ENCODE measurements at regions not wholly inside any gene's neighbourhood (a gene's known extent, or its start where the extent isn't known, plus 50 kb on each side); places are given as distances from the start of the nearest gene placed in this dataset.

- H3K27me3 ChIP-seq (ENCODE audit: control insufficient read depth, insufficient read depth) = no peaks in the 10 kb centered on the region
- DNase-seq = no peak
Measured at GRCh38 chr12:20011200-20011599, 357.1 kb upstream of the PDE3A start.

DNA sequence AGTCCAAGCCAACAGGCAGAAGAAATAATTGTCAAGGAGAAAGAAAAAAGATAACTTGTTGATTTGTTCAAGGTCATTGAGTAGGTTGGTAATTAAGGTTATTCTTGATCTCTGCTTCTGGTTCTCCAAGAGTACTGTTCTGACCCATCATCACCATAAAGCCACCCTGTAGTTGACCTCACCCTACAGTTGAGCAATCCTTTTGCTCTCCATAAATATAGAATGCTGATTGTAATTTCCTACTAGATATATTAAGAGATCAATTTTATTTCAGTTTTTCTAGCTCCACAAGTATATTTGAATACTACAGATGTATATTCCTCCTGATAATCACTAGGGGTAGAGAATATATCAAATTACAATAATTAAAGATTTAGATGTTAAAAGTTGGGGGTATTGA lies 350.5 kb upstream of the PDE3A start:
- Histone ChIP-seq H3K27ac (ENCODE audit: low read length) (no peak overlapping the region), H3K4me3 (ENCODE audit: low read length) (no peak overlapping the region), H3K27me3 (ENCODE audit: control insufficient read depth, insufficient read depth) (no peaks in the 10 kb centered on the region), H3K9me3 (ENCODE audit: control insufficient read depth, low read length) (no peaks in the 10 kb centered on the region), H3K4me1 (ENCODE audit: control insufficient read depth, insufficient read depth, low read length) (no peaks in the 10 kb centered on the region)
- ATAC-seq (no peak), DNase-seq (no peak)
- intact Hi-C loops (cut with DNase I) = no loop called here

More at GRCh38 chr12:20011200-20011599, 357.1 kb upstream of the PDE3A start:
- no peak overlapping the region for H3K27ac ChIP-seq (ENCODE audit: low read length)
- H3K4me1 ChIP-seq (ENCODE audit: control insufficient read depth, insufficient read depth, low read length) = no peaks in the 10 kb centered on the region
- ATAC-seq = peak in 1 of 2 donors; percentile 63
- intact Hi-C loops (cut with DNase I) = no loop called here
- no peaks in the 10 kb centered on the region for H3K9me3 ChIP-seq (ENCODE audit: control insufficient read depth, low read length)
- 23% methylated on average over 2 of the region's 2 CpGs for WGBS
- no peak overlapping the region for H3K4me3 ChIP-seq (ENCODE audit: low read length)

DNA sequence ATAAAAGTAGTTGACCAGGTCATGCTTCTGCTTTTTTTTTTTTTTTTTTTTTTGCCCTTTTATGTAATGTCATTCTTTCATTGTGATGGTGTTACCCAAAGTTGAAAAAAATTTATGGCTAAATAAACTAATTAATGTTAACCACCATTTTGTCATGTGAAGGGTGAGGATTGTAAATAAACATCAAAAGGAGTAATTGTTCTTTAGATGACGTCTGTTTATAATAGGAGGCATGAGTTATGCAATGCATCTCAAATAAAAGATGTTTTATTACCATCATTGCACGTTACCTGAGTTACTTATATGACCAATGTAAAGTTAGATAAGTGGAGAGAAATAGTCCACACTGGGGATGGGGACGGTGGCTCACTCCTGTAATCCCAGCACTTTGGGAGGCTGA lies 349.9 kb upstream of the PDE3A start:
- intact Hi-C loops (cut with DNase I) = no loop called here
- DNase-seq (no peak), ATAC-seq (no peak)
- no peaks in the 10 kb centered on the region for H3K27me3 ChIP-seq (ENCODE audit: control insufficient read depth, insufficient read depth)
- no peaks in the 10 kb centered on the region for H3K4me1 ChIP-seq (ENCODE audit: control insufficient read depth, insufficient read depth, low read length)
- H3K27ac ChIP-seq (ENCODE audit: low read length) = no peak overlapping the region
- 56% methylated on average over 3 of the region's 3 CpGs for WGBS
- no peak overlapping the region for H3K4me3 ChIP-seq (ENCODE audit: low read length)
- H3K9me3 ChIP-seq (ENCODE audit: control insufficient read depth, low read length) = no peaks in the 10 kb centered on the region

- DNase-seq (no peak), ATAC-seq (peak; percentile 80 to 82)
- Histone ChIP-seq H3K27me3 (ENCODE audit: control insufficient read depth, insufficient read depth) (no peaks in the 10 kb centered on the region), H3K27ac (ENCODE audit: low read length) (no peak overlapping the region), H3K9me3 (ENCODE audit: control insufficient read depth, low read length) (no peaks in the 10 kb centered on the region), H3K4me3 (ENCODE audit: low read length) (no peak overlapping the region), H3K4me1 (ENCODE audit: control insufficient read depth, insufficient read depth, low read length) (no peaks in the 10 kb centered on the region)
- intact Hi-C loops (cut with DNase I) = no loop called here
- 31% methylated on average over 6 of the region's 6 CpGs for WGBS
Measured at GRCh38 chr12:20024194-20024593, 344.1 kb upstream of the PDE3A start.

DNA sequence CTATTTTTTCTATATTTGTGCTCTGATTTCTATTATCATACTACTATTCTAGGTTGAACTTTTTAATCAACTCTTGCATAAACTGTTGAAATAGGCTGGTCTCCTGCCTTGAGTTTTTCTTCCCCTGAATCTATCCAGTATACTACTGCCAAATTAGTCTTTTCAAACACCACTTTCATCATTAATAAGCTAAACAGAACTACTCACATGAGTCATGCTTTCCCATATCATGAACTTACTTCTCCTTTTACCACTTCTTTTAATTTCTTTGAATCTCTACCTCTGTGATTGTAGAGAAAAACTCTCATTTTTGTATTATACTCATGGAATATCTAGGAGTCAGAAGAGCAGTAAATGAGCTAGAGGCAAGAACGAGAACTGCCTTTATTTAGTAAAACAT lies 340.3 kb upstream of the PDE3A start:
- DNase-seq (no peak), ATAC-seq (no peak)
- 90% methylated on average over 1 of the region's 1 CpG for WGBS
- Histone ChIP-seq H3K4me1 (ENCODE audit: control insufficient read depth, insufficient read depth, low read length) (no peaks in the 10 kb centered on the region), H3K27ac (ENCODE audit: low read length) (no peak overlapping the region), H3K4me3 (ENCODE audit: low read length) (no peak overlapping the region), H3K27me3 (ENCODE audit: control insufficient read depth, insufficient read depth) (no peaks in the 10 kb centered on the region), H3K9me3 (ENCODE audit: control insufficient read depth, low read length) (no peaks in the 10 kb centered on the region)
- intact Hi-C loops (cut with DNase I) = no loop called here

- Histone ChIP-seq H3K4me3 (ENCODE audit: low read length) (no peak overlapping the region), H3K27me3 (ENCODE audit: control insufficient read depth, insufficient read depth) (no peaks in the 10 kb centered on the region), H3K4me1 (ENCODE audit: control insufficient read depth, insufficient read depth, low read length) (no peaks in the 10 kb centered on the region), H3K27ac (ENCODE audit: low read length) (no peak overlapping the region), H3K9me3 (ENCODE audit: control insufficient read depth, low read length) (no peaks in the 10 kb centered on the region)
- intact Hi-C loops (cut with DNase I) = no loop called here
- peak; percentile 29 to 46 for ATAC-seq
- 29% methylated on average over 1 of the region's 1 CpG for WGBS
- DNase-seq = no peak
Measured at GRCh38 chr12:20030826-20031225, 337.5 kb upstream of the PDE3A start.

- WGBS = 90% methylated on average over 4 of the region's 4 CpGs
- intact Hi-C loops (cut with DNase I) = no loop called here
- Histone ChIP-seq H3K4me3 (ENCODE audit: low read length) (no peak overlapping the region), H3K4me1 (ENCODE audit: control insufficient read depth, insufficient read depth, low read length) (peaks cover 2% of the 10 kb centered on the region), H3K27ac (ENCODE audit: low read length) (no peak overlapping the region), H3K9me3 (ENCODE audit: control insufficient read depth, low read length) (no peaks in the 10 kb centered on the region), H3K27me3 (ENCODE audit: control insufficient read depth, insufficient read depth) (no peaks in the 10 kb centered on the region)
- DNase-seq = no peak
- ATAC-seq = no peak
Measured at GRCh38 chr12:20039562-20039961, 328.8 kb upstream of the PDE3A start.

DNA sequence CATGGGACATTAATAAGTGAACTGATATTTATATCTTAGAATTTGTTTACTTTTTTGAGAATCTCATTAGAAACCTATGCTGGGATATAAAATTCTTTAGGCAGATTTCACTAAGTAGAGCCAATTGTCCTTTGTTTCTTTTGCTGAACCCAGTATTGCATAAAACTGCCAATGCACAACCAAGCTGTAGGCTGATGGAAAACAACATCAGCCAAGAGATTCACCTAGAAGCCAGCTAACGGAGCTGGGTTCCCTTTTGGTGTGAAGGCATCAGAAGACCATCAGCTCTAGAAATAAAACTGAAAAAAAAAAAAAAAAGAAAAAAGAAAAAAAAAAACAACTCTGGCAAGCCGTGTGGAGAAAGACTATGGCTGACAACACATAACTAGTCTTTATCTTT lies 328.2 kb upstream of the PDE3A start:
- Histone ChIP-seq H3K9me3 (ENCODE audit: control insufficient read depth, low read length) (no peaks in the 10 kb centered on the region), H3K4me1 (ENCODE audit: control insufficient read depth, insufficient read depth, low read length) (peaks cover 2% of the 10 kb centered on the region), H3K27ac (ENCODE audit: low read length) (no peak overlapping the region), H3K27me3 (ENCODE audit: control insufficient read depth, insufficient read depth) (no peaks in the 10 kb centered on the region), H3K4me3 (ENCODE audit: low read length) (peak overlapping the region; percentile 40)
- WGBS = 41% methylated on average over 2 of the region's 2 CpGs
- intact Hi-C loops (cut with DNase I) = no loop called here
- DNase-seq (no peak), ATAC-seq (no peak)

DNA sequence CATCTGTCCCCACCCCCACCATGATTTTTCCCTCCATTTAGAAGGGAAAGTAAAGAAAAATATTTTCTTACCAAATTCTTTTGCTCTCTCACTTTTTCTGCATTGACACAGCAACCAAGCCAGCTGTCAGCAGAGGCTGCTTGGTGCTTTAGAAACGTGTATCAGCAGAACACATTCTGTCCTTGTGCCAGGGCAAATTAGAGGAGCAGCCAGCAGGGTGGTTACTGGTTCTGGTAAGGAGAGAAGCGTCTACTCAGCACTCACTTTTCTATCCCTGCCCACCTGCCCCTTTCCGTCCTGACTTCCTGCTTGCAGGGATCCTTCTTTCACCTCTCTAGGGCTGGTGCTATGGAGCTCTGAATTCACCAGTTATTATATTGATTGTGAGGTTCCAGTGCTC lies 327.5 kb upstream of the PDE3A start:
- DNase-seq (peak; percentile 18 to 59 (median 56)), ATAC-seq (peak; percentile 78 to 79)
- Histone ChIP-seq H3K27me3 (ENCODE audit: control insufficient read depth, insufficient read depth) (no peaks in the 10 kb centered on the region), H3K4me3 (ENCODE audit: low read length) (peak overlapping the region; percentile 40), H3K4me1 (ENCODE audit: control insufficient read depth, insufficient read depth, low read length) (peaks cover 2% of the 10 kb centered on the region), H3K27ac (ENCODE audit: low read length) (no peak overlapping the region), H3K9me3 (ENCODE audit: control insufficient read depth, low read length) (no peaks in the 10 kb centered on the region)
- intact Hi-C loops (cut with DNase I) = no loop called here
- 31% methylated on average over 3 of the region's 3 CpGs for WGBS

DNA sequence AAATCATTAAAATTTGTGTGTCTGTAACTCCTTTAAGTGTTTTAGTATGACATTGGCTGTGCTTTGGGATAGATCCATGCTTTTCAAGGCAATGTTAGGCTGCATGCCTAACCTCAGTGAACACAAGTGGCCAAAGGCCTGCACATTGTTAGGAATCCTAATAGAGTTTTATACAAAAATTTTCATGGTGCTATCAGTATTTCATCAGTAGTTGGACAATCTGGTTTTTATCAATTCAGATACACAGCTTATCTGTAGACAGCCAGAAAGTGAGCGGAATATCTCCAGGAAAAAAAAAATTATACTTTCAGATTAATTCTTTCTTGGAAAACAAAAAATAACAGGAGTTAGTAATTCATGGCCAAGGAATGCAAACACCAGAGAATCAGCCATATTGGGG lies 324.0 kb upstream of the PDE3A start:
- no peak overlapping the region for H3K4me3 ChIP-seq (ENCODE audit: low read length)
- H3K27ac ChIP-seq (ENCODE audit: low read length) = no peak overlapping the region
- DNase-seq = no peak
- intact Hi-C loops (cut with DNase I) = no loop called here
- ATAC-seq = peak; percentile 37 to 64
- H3K27me3 ChIP-seq (ENCODE audit: control insufficient read depth, insufficient read depth) = no peaks in the 10 kb centered on the region
- WGBS = 57% methylated on average over 1 of the region's 1 CpG
- peaks cover 2% of the 10 kb centered on the region for H3K4me1 ChIP-seq (ENCODE audit: control insufficient read depth, insufficient read depth, low read length)
- H3K9me3 ChIP-seq (ENCODE audit: control insufficient read depth, low read length) = no peaks in the 10 kb centered on the region

GRCh38 chr12:20044846-20045245 lies 323.5 kb upstream of the PDE3A start:
- WGBS = 40% methylated on average over 3 of the region's 3 CpGs
- Histone ChIP-seq H3K4me1 (ENCODE audit: control insufficient read depth, insufficient read depth, low read length) (peaks cover 2% of the 10 kb centered on the region), H3K27me3 (ENCODE audit: control insufficient read depth, insufficient read depth) (no peaks in the 10 kb centered on the region), H3K27ac (ENCODE audit: low read length) (no peak overlapping the region), H3K9me3 (ENCODE audit: control insufficient read depth, low read length) (no peaks in the 10 kb centered on the region), H3K4me3 (ENCODE audit: low read length) (no peak overlapping the region)
- DNase-seq (no peak), ATAC-seq (peak; percentile 82 to 83)
- intact Hi-C loops (cut with DNase I) = no loop called here

- H3K27me3 ChIP-seq (ENCODE audit: control insufficient read depth, insufficient read depth) = no peaks in the 10 kb centered on the region
- DNase-seq (no peak), ATAC-seq (no peak)
- WGBS = 94% methylated on average over 3 of the region's 3 CpGs
- H3K9me3 ChIP-seq (ENCODE audit: control insufficient read depth, low read length) = no peaks in the 10 kb centered on the region
- intact Hi-C loops (cut with DNase I) = no loop called here
- no peak overlapping the region for H3K4me3 ChIP-seq (ENCODE audit: low read length)
- H3K27ac ChIP-seq (ENCODE audit: low read length) = no peak overlapping the region
- H3K4me1 ChIP-seq (ENCODE audit: control insufficient read depth, insufficient read depth, low read length) = no peaks in the 10 kb centered on the region
Measured at GRCh38 chr12:20047901-20048300, 320.4 kb upstream of the PDE3A start.
